ENCODE measurements at regions not wholly inside any gene's neighbourhood (a gene's known extent, or its start where the extent isn't known, plus 50 kb on each side); places are given as distances from the start of the nearest gene placed in this dataset.

- no peaks in the 10 kb centered on the region for H3K27me3 ChIP-seq (ENCODE audit: control insufficient read depth, insufficient read depth)
- no peak overlapping the region for H3K4me3 ChIP-seq (ENCODE audit: low read length)
- 72% methylated on average over 1 of the region's 1 CpG for WGBS
- intact Hi-C loops (cut with DNase I), result no loop called here
- H3K4me1 ChIP-seq (ENCODE audit: control insufficient read depth, insufficient read depth, low read length), result no peaks in the 10 kb centered on the region
- H3K27ac ChIP-seq (ENCODE audit: low read length), result no peak overlapping the region
- no peaks in the 10 kb centered on the region for H3K9me3 ChIP-seq (ENCODE audit: control insufficient read depth, low read length)
- no peak for DNase-seq
- ATAC-seq, result no peak
Observed at GRCh38 chr11:79522626-79523025, 81.8 kb upstream of the TENM4 start.

GRCh38 chr11:79520086-79520485, 79.3 kb upstream of the TENM4 start:
- Histone ChIP-seq H3K4me3 (ENCODE audit: low read length) (no peak overlapping the region), H3K27me3 (ENCODE audit: control insufficient read depth, insufficient read depth) (no peaks in the 10 kb centered on the region), H3K4me1 (ENCODE audit: control insufficient read depth, insufficient read depth, low read length) (no peaks in the 10 kb centered on the region), H3K27ac (ENCODE audit: low read length) (no peak overlapping the region), H3K9me3 (ENCODE audit: control insufficient read depth, low read length) (no peaks in the 10 kb centered on the region)
- DNase-seq, result no peak
- intact Hi-C loops (cut with DNase I), result no loop called here
- 93% methylated on average over 5 of the region's 5 CpGs for WGBS
- ATAC-seq, result no peak

GRCh38 chr11:79515781-79516180, 75.0 kb upstream of the TENM4 start:
- H3K27me3 ChIP-seq (ENCODE audit: control insufficient read depth, insufficient read depth), result no peaks in the 10 kb centered on the region
- ATAC-seq (no peak), DNase-seq (no peak)
- H3K27ac ChIP-seq (ENCODE audit: low read length), result no peak overlapping the region
- intact Hi-C loops (cut with DNase I), result no loop called here
- 29% methylated on average over 1 of the region's 1 CpG for WGBS
- H3K4me3 ChIP-seq (ENCODE audit: low read length), result no peak overlapping the region
- H3K9me3 ChIP-seq (ENCODE audit: control insufficient read depth, low read length), result no peaks in the 10 kb centered on the region
- no peaks in the 10 kb centered on the region for H3K4me1 ChIP-seq (ENCODE audit: control insufficient read depth, insufficient read depth, low read length)

- no peak for ATAC-seq
Observed at GRCh38 chr11:79514695-79515094, 73.9 kb upstream of the TENM4 start.

DNA sequence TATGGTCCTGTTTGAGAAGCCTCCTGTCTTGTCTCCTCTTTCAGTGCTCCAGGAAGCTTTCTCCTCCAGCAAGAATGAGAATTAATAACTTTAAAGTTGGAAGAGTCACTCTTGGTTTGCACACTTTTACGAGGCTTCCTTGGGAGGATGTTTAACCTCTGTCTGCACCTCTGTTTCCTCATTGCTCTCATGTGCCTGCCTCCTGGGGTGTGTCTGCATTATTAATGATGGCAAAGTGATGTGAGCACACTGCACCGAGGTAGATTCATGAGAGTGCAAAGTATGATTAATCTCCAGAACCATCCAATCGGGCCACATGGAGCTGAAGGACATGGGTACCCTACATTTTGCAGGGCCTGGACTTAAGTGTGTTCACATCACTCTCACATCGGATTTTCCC, 73.5 kb upstream of the TENM4 start:
- intact Hi-C loops (cut with DNase I), result no loop called here
- H3K27ac ChIP-seq (ENCODE audit: low read length), result no peak overlapping the region
- no peaks in the 10 kb centered on the region for H3K4me1 ChIP-seq (ENCODE audit: control insufficient read depth, insufficient read depth, low read length)
- no peaks in the 10 kb centered on the region for H3K27me3 ChIP-seq (ENCODE audit: control insufficient read depth, insufficient read depth)
- DNase-seq (no peak), ATAC-seq (no peak)
- no peak overlapping the region for H3K4me3 ChIP-seq (ENCODE audit: low read length)
- WGBS, result 68% methylated on average over 4 of the region's 4 CpGs
- H3K9me3 ChIP-seq (ENCODE audit: control insufficient read depth, low read length), result no peaks in the 10 kb centered on the region

More at GRCh38 chr11:79514695-79515094, 73.9 kb upstream of the TENM4 start:
- Histone ChIP-seq H3K27me3 (ENCODE audit: control insufficient read depth, insufficient read depth) (no peaks in the 10 kb centered on the region), H3K4me3 (ENCODE audit: low read length) (no peak overlapping the region), H3K4me1 (ENCODE audit: control insufficient read depth, insufficient read depth, low read length) (no peaks in the 10 kb centered on the region), H3K27ac (ENCODE audit: low read length) (no peak overlapping the region), H3K9me3 (ENCODE audit: control insufficient read depth, low read length) (no peaks in the 10 kb centered on the region)
- 85% methylated on average over 2 of the region's 2 CpGs for WGBS
- DNase-seq, result no peak
- intact Hi-C loops (cut with DNase I), result no loop called here

DNA sequence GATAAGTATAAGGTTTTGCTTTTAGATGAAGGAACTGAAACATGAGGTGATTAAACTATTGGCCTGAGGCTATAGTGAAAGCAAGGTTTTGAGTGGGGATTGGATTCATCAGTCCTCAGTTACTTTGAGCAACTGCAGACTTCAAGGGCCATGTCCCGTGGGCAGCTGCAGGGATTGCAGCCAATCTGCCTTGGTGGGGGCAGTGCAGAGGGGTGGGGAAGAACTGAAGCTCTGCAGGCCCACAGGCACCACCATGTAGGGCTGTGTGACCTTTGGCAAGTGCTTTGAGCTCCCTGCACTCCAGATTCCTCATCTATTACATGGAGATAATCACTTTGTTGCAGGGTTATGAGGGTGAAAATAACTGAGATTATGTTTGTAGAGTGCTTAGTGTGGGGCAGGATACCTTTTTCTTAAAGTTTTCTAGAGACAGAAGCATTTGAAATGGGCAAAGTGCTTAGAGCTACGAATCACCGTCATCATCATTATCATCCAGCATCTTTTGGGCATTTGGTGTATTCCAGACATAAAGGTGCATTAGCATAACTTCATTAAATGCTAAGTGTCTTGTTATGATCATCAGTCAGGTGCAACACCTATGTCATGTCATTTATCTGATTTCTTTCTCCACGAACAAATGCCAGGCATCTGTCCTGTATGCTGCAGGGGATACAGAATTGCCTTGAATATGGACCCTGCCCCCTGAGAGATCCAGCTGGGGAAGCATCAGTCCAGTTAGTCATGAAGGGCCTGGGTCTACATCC, 72.1 kb upstream of the TENM4 start:
- H3K27ac ChIP-seq (ENCODE audit: low read length), result no peak overlapping the region
- intact Hi-C loops (cut with DNase I), result no loop called here
- ATAC-seq (peak in 1 of 2 donors; percentile 25), DNase-seq (no peak)
- H3K9me3 ChIP-seq (ENCODE audit: control insufficient read depth, low read length), result no peaks in the 10 kb centered on the region
- H3K4me3 ChIP-seq (ENCODE audit: low read length), result no peak overlapping the region
- H3K4me1 ChIP-seq (ENCODE audit: control insufficient read depth, insufficient read depth, low read length), result no peaks in the 10 kb centered on the region
- WGBS, result 52% methylated on average over 4 of the region's 4 CpGs
- H3K27me3 ChIP-seq (ENCODE audit: control insufficient read depth, insufficient read depth), result no peaks in the 10 kb centered on the region

GRCh38 chr11:79510960-79511359, 70.1 kb upstream of the TENM4 start:
- no peaks in the 10 kb centered on the region for H3K27me3 ChIP-seq (ENCODE audit: control insufficient read depth, insufficient read depth)
- WGBS, result 70% methylated on average over 9 of the region's 9 CpGs
- no peaks in the 10 kb centered on the region for H3K9me3 ChIP-seq (ENCODE audit: control insufficient read depth, low read length)
- DNase-seq (no peak), ATAC-seq (no peak)
- H3K4me3 ChIP-seq (ENCODE audit: low read length), result no peak overlapping the region
- no peak overlapping the region for H3K27ac ChIP-seq (ENCODE audit: low read length)
- intact Hi-C loops (cut with DNase I), result no loop called here
- H3K4me1 ChIP-seq (ENCODE audit: control insufficient read depth, insufficient read depth, low read length), result no peaks in the 10 kb centered on the region

- 32% methylated on average over 3 of the region's 3 CpGs for WGBS
- Histone ChIP-seq H3K4me3 (ENCODE audit: low read length) (no peak overlapping the region), H3K4me1 (ENCODE audit: control insufficient read depth, insufficient read depth, low read length) (no peaks in the 10 kb centered on the region), H3K9me3 (ENCODE audit: control insufficient read depth, low read length) (no peaks in the 10 kb centered on the region), H3K27me3 (ENCODE audit: control insufficient read depth, insufficient read depth) (no peaks in the 10 kb centered on the region), H3K27ac (ENCODE audit: low read length) (no peak overlapping the region)
- DNase-seq (no peak), ATAC-seq (no peak)
- intact Hi-C loops (cut with DNase I), result no loop called here
Observed at GRCh38 chr11:79508461-79508860, 67.6 kb upstream of the TENM4 start.

DNA sequence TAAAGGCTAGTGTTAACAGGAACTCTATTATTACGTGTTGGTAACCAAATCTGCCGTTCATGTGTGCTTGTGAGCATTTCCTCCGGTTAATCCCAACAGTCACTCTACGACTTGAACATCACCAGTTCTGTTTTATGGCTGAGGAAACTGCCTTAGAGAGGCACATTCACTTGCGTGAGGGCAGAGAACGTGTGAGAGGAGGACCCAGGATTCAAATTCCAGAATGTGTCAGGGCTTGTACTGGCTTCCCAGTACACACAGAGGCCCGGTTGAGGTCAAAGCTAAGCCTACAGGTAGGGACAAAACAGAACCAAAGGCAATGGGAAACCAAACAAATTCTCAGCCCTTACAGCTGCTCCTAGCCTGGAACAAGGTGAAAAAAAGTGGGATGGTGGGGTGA, 66.9 kb upstream of the TENM4 start:
- H3K27me3 ChIP-seq (ENCODE audit: control insufficient read depth, insufficient read depth), result no peaks in the 10 kb centered on the region
- WGBS, result 61% methylated on average over 7 of the region's 7 CpGs
- intact Hi-C loops (cut with DNase I), result no loop called here
- H3K27ac ChIP-seq (ENCODE audit: low read length), result no peak overlapping the region
- no peak overlapping the region for H3K4me3 ChIP-seq (ENCODE audit: low read length)
- ATAC-seq (no peak), DNase-seq (no peak)
- peaks cover under 1% of the 10 kb centered on the region for H3K4me1 ChIP-seq (ENCODE audit: control insufficient read depth, insufficient read depth, low read length)
- no peaks in the 10 kb centered on the region for H3K9me3 ChIP-seq (ENCODE audit: control insufficient read depth, low read length)

GRCh38 chr11:79506734-79507344, 66.0 kb upstream of the TENM4 start:
- H3K27ac ChIP-seq (ENCODE audit: low read length), result no peak overlapping the region
- no peak for DNase-seq
- peaks cover 2% of the 10 kb centered on the region for H3K4me1 ChIP-seq (ENCODE audit: control insufficient read depth, insufficient read depth, low read length)
- intact Hi-C loops (cut with DNase I), result no loop called here
- H3K4me3 ChIP-seq (ENCODE audit: low read length), result no peak overlapping the region
- H3K9me3 ChIP-seq (ENCODE audit: control insufficient read depth, low read length), result no peaks in the 10 kb centered on the region
- 53% methylated on average over 11 of the region's 11 CpGs for WGBS
- H3K27me3 ChIP-seq (ENCODE audit: control insufficient read depth, insufficient read depth), result no peaks in the 10 kb centered on the region
- no peak for ATAC-seq

- ATAC-seq, result no peak
- no peaks in the 10 kb centered on the region for H3K9me3 ChIP-seq (ENCODE audit: control insufficient read depth, low read length)
- DNase-seq, result no peak
- H3K4me1 ChIP-seq (ENCODE audit: control insufficient read depth, insufficient read depth, low read length), result peaks cover 2% of the 10 kb centered on the region
- intact Hi-C loops (cut with DNase I), result no loop called here
- no peak overlapping the region for H3K27ac ChIP-seq (ENCODE audit: low read length)
- H3K27me3 ChIP-seq (ENCODE audit: control insufficient read depth, insufficient read depth), result no peaks in the 10 kb centered on the region
- WGBS, result 84% methylated on average over 3 of the region's 3 CpGs
- H3K4me3 ChIP-seq (ENCODE audit: low read length), result no peak overlapping the region
Observed at GRCh38 chr11:79506124-79506523, 65.3 kb upstream of the TENM4 start.
